GM08714 (cell line): ENCODE measurements at regions not wholly inside any gene's neighbourhood (a gene's known extent, or its start where the extent isn't known, plus 50 kb on each side); places are given as distances from the start of the nearest gene placed in this dataset.
"Not testable (repeated sequence)": the region's sequence is repeated elsewhere in the genome, so short reads cannot be mapped to it uniquely, and the experiment has no call there.

ENCODE experiments used
- H3K4me3 ChIP-seq: fragments of 200-500 bp; sonication (Bioruptor generic); 2 replicates; pipeline ENCODE4 v1.5.1; 2014; ENCODE audit warnings: mild to moderate bottlenecking, low read length, inconsistent platforms
- ZNF274 ChIP-seq: IDR thresholded peaks from 2 replicates; pipeline ENCODE4 v1.6.1; 2012; ENCODE audit warnings: mild to moderate bottlenecking, low read depth, low read length

- no peak for TF ChIP-seq ZNF274
- no peak overlapping the region for H3K4me3 ChIP-seq
These were observed 1920.1 kb upstream of the CELF4 start for GRCh38 chr18:39485696-39486095.

GRCh38 chr18:39481281-39481680, 1915.7 kb upstream of the CELF4 start:
- no peak for TF ChIP-seq ZNF274
- no peak overlapping the region for H3K4me3 ChIP-seq

- TF ChIP-seq ZNF274, result no peak
These were observed 1915.0 kb upstream of the CELF4 start for GRCh38 chr18:39480494-39481195.

GRCh38 chr18:39464006-39464405, 1898.4 kb upstream of the CELF4 start:
- TF ChIP-seq ZNF274, result no peak
- no peak overlapping the region for H3K4me3 ChIP-seq

More at GRCh38 chr18:39480494-39481195, 1915.0 kb upstream of the CELF4 start:
- H3K4me3 ChIP-seq, result no peak overlapping the region

GRCh38 chr18:39462436-39462835, 1896.8 kb upstream of the CELF4 start:
- no peak overlapping the region for H3K4me3 ChIP-seq
- TF ChIP-seq ZNF274, result no peak

GRCh38 chr18:39460136-39460535, 1894.5 kb upstream of the CELF4 start:
- no peak overlapping the region for H3K4me3 ChIP-seq
- no peak for TF ChIP-seq ZNF274

GRCh38 chr18:39455285-39455684, 1889.7 kb upstream of the CELF4 start:
- H3K4me3 ChIP-seq, result no peak overlapping the region
- TF ChIP-seq ZNF274, result no peak

- H3K4me3 ChIP-seq, result no peak overlapping the region
- no peak for TF ChIP-seq ZNF274
These were observed 1889.3 kb upstream of the CELF4 start for GRCh38 chr18:39454866-39455265.

- no peak overlapping the region for H3K4me3 ChIP-seq
- TF ChIP-seq ZNF274, result no peak
These were observed 1888.3 kb upstream of the CELF4 start for GRCh38 chr18:39453882-39454281.

- no peak overlapping the region for H3K4me3 ChIP-seq
- no peak for TF ChIP-seq ZNF274
These were observed 1887.8 kb upstream of the CELF4 start for GRCh38 chr18:39453356-39453755.

GRCh38 chr18:39450958-39451357, 1885.4 kb upstream of the CELF4 start:
- TF ChIP-seq ZNF274, result no peak
- H3K4me3 ChIP-seq, result no peak overlapping the region

- TF ChIP-seq ZNF274, result no peak
- no peak overlapping the region for H3K4me3 ChIP-seq
These were observed 1884.0 kb upstream of the CELF4 start for GRCh38 chr18:39449566-39449965.

GRCh38 chr18:39448942-39449341, 1883.3 kb upstream of the CELF4 start:
- H3K4me3 ChIP-seq, result no peak overlapping the region
- TF ChIP-seq ZNF274, result no peak

GRCh38 chr18:39444957-39445356, 1879.4 kb upstream of the CELF4 start:
- H3K4me3 ChIP-seq, result not testable (repeated sequence)

GRCh38 chr18:39441648-39442047, 1876.0 kb upstream of the CELF4 start:
- TF ChIP-seq ZNF274, result no peak
- H3K4me3 ChIP-seq, result no peak overlapping the region

GRCh38 chr18:39435996-39436395, 1870.4 kb upstream of the CELF4 start:
- H3K4me3 ChIP-seq, result no peak overlapping the region
- no peak for TF ChIP-seq ZNF274
